Ramos (cell line): ENCODE measurements at regions not wholly inside any gene's neighbourhood (a gene's known extent, or its start where the extent isn't known, plus 50 kb on each side); places are given as distances from the start of the nearest gene placed in this dataset.
"Not testable (repeated sequence)": the region's sequence is repeated elsewhere in the genome, so short reads cannot be mapped to it uniquely, and the experiment has no call there.

Experiments used
- in situ Hi-C: fragments of 300-500 bp; cut with MboI; formaldehyde crosslinking; loops from one replicate; pipeline ENCODE4 v1.14.3; 2022; ENCODE audit warnings: low sequenced_read_pairs; ENCODE audit not compliant: unreplicated experiment

GRCh38 chr15:88993662-88994061 is 80.5 kb upstream of the MFGE8 start:
- in situ Hi-C loops, result no loop called here

GRCh38 chr15:88994286-88994685 is 81.1 kb upstream of the MFGE8 start:
- in situ Hi-C loops, result no loop called here

DNA sequence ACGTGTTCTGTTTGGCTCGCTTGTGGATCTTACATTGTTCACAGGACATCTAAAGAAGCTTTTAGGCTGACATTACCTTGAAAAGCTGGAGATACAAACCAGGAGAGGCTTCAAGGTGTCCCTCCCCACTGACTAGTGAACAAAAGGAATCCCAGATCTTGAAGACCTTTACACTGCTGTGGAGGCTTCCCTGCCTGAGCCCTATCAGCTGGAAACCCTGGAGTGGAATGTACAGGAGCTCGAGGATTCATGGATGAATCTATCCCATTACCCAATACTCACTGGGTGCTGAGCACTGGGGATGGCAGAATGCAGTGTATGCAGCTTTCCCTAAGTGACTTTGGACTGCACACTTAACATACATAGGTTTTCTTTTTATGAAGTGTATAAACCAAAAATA is 82.3 kb upstream of the MFGE8 start:
- in situ Hi-C loops, result no loop called here

GRCh38 chr15:88997531-88997930 is 84.4 kb upstream of the MFGE8 start:
- in situ Hi-C loops, result no loop called here

DNA sequence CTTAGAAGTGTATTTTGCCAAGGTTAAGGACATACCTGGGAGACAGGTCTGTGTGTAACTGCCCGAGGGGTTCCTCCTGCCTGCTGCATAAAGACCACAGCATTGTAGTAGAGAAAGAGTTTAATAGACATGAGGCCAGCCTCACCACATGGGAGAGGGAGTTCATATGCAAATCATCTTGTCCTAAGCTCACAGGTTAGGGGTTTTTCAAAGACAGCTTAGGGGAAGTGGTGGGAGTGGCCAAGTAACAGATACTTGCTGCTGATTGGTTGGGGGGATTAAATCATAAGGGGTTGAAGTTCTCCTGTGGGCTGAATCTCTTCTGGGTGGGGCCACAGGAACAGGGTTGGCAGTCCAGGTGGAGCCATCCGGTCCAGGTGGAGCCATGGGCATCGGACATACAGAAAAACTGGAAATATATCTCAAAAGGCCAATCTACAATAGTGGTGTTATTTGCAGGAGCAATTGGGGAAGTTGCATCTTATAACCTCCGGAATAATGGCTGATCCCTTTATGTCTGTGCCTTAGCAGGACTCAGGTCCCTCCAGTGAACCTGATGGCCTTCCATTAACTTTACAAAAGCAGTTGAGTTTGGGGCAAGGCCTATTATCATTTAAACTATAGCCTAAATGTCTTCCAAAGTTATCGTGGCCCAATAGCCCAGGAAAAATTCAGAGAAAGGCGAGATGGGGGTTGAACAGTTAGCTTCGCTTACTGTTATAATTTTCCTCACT is 86.0 kb upstream of the MFGE8 start:
- in situ Hi-C loops, result no loop called here

DNA sequence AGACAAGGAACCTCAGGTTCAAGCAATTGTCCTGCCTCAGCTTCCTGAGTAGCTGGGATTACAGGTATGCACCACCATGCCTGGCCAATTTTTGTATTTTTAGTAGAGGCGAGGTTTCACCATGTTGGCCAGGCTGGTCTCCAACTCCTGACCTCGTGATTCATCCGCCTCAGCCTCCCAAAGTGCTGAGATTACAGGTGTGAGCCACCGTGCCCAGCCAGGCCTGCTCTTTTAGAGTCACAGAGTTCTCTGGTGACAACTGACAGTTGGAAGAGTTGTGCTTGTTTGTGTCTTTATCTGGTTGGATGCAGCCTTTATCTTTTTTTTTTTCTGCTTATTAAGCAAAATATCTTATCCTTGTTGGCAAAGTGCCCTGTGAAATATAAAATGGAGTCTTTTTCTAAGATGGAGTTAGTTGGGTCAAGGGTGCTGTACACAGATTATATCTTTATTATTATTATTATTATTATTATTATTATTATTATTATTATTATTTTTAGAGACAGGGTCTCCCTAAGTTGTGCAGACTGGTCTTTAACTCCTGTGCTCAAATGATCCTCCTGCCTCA is 86.5 kb upstream of the ABHD2 start:
- in situ Hi-C loops, result not testable (repeated sequence)

DNA sequence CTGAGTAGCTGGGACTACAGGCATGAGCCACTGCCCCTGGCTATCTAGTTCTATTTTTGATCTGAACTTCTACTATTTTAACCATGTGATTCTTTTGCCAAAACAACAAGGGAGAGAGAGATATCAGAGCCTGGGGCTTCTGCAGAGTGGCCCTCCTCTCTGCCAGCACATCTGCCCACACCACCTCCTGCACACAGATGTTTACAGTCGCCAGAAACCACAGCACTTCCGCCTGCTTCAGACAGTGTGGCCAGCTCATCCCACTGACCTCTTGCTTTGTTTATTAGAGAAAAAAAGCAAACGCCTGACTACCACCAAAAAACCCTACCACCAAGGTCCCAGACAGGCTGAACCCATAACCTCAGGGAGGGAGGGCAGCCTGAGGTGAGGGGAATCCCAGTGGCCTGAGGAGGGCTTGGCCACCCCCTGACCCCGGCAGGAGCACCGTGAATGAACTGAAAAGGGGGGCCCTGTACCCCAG is 85.9 kb upstream of the ABHD2 start:
- in situ Hi-C loops, result no loop called here

DNA sequence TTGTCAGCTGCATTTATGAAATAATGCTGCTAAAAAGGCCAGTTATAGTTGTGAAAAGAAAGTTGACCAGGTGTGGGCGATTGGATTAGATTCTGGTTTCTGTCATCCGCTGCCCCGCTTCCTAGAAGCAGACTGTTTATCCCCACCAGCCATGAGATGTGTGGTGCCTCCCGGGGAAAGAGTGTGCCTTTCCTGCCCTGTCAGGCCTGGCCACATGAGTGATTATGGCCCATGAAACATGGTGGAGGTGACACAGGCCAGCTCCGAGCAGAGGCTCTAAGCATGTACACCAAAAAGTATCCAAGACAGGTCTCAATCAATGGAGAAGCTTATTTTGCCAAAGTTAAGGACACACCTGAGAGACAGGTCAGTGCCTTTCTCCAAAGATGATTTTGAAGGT is 85.4 kb upstream of the ABHD2 start:
- in situ Hi-C loops, result no loop called here

DNA sequence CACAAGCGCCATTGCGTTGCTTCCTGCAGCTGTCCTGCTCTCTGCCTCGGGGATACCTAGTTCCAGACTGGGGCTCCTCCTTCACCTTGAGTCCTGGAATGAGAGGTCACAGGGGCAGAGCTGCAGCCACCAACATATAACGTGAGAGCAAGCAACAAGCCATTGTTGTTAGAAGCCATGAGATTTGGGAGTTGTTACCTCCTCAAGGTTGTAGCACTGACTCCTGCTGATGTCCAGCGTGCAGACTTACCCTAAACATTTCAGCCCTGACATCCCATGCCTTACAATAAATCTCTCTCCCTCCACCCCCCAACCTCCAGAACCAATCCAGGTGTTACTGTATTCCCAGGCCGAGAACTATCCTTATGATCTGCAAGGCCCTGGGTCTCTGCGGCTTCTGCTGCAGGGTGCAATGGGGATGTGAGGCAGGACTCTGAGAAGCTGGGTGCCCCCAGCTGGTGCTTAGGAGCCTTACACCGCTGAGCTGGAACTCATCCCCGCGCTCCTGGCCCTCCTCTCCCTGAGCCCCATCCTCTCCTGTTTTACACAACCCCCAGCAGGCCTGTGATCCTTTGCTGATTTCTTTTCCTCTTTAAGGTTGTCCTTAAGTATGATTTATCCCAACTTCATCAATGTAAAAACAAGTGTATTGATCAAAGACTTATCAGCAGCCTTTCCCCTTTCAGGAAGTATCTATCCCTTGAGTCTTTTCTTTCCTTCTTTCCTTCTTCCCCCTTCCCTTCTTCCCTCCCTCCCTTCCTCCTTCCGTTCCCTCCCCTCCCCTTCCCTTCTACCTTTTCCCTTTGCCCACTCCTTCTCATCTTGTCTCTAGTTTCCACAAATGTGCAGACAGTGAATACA is 84.2 kb upstream of the ABHD2 start:
- in situ Hi-C loops, result no loop called here

- in situ Hi-C loops, result no loop called here
Observed at GRCh38 chr15:89004726-89005030, 83.6 kb upstream of the ABHD2 start.

DNA sequence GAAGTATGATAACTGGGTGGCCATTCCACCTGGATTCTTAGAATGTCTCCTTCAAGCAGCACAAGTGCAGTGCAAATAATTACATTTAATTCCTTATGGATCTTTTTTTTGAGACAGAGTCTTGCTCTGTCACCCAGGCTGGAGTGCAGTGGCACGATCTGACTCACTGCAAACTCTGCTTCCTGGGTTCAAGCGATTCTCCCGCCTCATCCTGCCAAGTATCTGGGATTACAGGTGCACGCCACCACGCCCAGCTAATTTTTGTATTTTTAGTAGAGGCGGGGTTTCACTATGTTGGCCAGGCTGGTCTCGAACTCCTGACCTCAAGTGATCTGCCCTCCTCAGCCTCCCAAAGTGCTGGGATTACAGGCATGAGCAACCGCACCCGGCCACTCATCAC is 80.7 kb upstream of the ABHD2 start:
- in situ Hi-C loops, result not testable (repeated sequence)

DNA sequence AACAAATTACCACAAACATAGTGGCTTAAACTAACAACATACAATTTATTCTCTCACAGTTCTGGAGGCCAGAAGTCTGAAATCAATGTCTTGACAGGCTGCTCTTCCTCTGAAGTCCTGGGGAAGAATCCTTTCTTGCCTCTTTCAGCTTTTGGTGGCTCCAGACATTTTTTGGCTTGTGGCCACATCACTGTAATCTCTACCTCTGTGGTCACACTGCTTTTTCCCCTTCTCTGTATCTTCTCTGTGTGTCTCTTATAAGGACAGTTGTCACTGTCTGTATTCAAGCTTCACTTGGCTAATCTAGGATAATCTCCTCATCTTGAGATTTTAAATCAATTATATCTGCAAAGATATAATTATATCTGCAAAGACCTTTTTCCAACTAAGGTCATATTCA is 80.3 kb upstream of the ABHD2 start:
- in situ Hi-C loops, result no loop called here

- in situ Hi-C loops, result no loop called here
Observed at GRCh38 chr15:89009080-89009479, 79.2 kb upstream of the ABHD2 start.

GRCh38 chr15:89015412-89016097 is 72.7 kb upstream of the ABHD2 start:
- in situ Hi-C loops, result no loop called here

DNA sequence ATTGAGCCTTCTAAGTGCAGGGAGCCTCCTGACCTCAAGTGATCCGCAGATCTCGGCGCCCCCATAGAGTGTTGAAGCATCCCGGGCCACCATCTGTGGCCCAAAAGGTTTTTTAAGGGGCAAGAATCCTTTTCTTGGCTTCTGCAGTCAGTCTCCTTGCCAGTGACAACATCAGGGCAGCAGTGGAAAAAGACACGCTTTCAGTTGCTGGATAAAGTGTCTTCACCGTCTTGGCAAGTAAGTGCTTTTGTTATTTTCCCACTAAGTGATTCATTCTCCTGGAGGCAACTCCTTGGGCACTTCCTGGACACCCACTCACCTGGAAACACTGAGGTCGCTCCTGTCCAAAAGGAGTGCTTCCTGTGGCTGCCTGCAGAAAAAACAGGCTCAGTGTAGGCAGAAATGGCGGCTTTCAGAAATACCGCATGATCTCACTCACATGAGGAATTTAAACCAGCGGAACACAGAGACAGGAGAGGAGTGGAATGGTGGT is 71.7 kb upstream of the ABHD2 start:
- in situ Hi-C loops, result no loop called here

GRCh38 chr15:89017370-89018066 is 70.7 kb upstream of the ABHD2 start:
- in situ Hi-C loops, result no loop called here

DNA sequence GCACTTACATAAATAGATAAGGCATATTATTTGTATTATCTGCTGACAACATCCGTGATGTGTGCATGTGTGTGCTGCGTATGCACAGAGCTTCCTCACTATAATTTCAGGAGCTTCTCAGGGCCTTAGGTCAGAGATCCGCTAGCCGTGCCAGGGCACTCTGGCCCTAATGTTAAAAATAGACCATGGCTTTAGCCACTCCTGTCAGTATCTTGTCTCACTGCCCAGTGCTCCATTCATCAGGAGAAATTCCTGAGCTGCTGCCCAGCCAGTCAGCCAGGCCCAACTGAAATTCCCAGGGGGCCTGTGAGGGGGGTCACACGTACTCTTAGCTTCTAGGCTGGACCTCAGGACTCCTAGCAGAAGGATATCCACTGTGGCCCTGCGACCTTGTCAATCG is 70.0 kb upstream of the ABHD2 start:
- in situ Hi-C loops, result no loop called here

GRCh38 chr15:89019436-89019835 is 68.8 kb upstream of the ABHD2 start:
- in situ Hi-C loops, result no loop called here

- in situ Hi-C loops, result loop anchor here (10.0 kb wide), 1 partner anchor 116 kb away; no protein-coding TSS in a partner anchor
Observed at GRCh38 chr15:89021224-89021623, 67.0 kb upstream of the ABHD2 start.

DNA sequence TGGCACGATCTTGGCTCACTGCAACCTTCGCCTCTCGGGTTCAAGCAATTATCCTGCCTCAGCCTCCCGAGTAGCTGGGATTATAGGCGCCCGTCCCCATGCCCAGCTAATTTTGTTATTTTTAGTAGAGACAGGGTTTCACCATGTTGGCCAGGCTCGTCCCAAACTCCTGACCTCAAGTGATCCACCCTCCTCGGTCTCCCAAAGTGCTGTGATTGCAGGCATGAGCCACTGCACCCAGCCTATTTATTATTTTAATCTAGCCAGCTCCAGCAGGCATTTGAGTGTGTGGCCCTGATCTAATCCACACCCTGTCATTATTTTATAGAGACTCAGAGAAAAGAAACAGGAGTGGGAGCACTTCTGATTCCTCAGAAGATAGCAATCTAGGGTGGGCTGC is 66.4 kb upstream of the ABHD2 start:
- in situ Hi-C loops, result loop anchor here (10.0 kb wide), 1 partner anchor 117 kb away; no protein-coding TSS in a partner anchor
